ENCODE measurements at regions not wholly inside any gene's neighbourhood (a gene's known extent, or its start where the extent isn't known, plus 50 kb on each side); places are given as distances from the start of the nearest gene placed in this dataset.
"Not testable (repeated sequence)": the region's sequence is repeated elsewhere in the genome, so short reads cannot be mapped to it uniquely, and the experiment has no call there.

DNA sequence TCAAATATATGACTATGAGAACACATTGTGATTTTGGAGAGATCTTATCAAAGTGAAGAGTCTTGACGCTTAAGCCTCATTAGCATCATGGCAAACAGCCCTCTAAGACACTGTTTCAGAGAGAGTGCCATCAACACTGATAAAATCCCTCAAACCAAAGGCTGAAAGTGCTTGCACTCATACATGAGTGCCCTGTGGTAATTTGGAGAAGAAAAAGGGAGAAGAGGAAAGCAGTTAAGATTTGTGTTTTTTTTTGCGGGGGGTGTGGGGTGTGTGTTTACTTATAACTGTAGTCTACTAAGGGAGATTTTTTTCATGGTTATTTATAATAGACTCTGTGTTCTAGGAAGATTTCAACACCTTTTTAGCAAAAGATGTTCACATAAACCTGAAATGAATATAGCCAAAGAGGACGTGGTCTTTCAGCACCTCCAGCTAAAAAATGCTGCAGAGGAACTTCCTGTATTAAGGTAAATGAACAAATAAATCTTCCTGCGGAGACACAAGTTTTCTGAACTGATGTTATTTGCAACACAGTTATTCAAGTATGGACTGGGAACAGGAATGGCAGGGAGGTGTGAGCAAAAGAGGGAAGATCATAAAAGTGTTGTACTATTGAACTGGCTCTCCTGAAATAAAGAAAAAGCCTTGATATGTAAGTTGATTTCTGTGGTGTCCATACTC, 81.9 kb upstream of the TGFBR2 start:
- Histone ChIP-seq H3K27ac (ENCODE audit: low read depth, low read length) (no peak overlapping the region), H3K4me1 (ENCODE audit: control insufficient read depth, insufficient read depth, low read length) (no peaks in the 10 kb centered on the region), H3K4me3 (ENCODE audit: low read depth, low read length) (no peak overlapping the region), H3K9me3 (ENCODE audit: control insufficient read depth, insufficient read depth, low read length) (no peaks in the 10 kb centered on the region), H3K27me3 (ENCODE audit: control insufficient read depth, insufficient read depth, low read length) (no peaks in the 10 kb centered on the region), H3K36me3 (ENCODE audit: control insufficient read depth, insufficient read depth, low read length) (no peaks in the 10 kb centered on the region), H3K9ac (ENCODE audit: low read depth, low read length) (no peak overlapping the region)

DNA sequence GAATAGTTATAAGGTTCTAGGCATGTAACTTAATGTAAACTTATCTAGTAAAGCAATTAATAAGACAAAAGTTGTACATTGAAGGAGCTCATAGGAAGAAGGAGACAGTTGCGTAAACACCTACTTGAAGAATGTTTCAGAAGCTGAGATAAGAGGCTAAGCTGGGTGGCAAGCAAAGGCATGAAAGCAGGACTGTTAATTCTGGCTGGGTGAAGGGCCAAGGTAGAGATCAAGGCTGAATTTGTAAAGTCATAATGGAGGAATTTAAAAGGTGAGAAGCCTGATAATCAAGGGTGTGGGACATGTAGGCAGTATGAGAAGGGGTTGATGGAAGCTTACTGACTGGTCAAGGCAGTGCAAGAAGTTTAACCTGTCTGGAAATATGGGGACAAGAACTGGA, 80.4 kb upstream of the TGFBR2 start:
- no peaks in the 10 kb centered on the region for H3K36me3 ChIP-seq (ENCODE audit: control insufficient read depth, insufficient read depth, low read length)
- no peaks in the 10 kb centered on the region for H3K9me3 ChIP-seq (ENCODE audit: control insufficient read depth, insufficient read depth, low read length)
- H3K4me1 ChIP-seq (ENCODE audit: control insufficient read depth, insufficient read depth, low read length): no peaks in the 10 kb centered on the region
- H3K4me3 ChIP-seq (ENCODE audit: low read depth, low read length): no peak overlapping the region
- no peaks in the 10 kb centered on the region for H3K27me3 ChIP-seq (ENCODE audit: control insufficient read depth, insufficient read depth, low read length)
- no peak overlapping the region for H3K9ac ChIP-seq (ENCODE audit: low read depth, low read length)
- no peak overlapping the region for H3K27ac ChIP-seq (ENCODE audit: low read depth, low read length)

DNA sequence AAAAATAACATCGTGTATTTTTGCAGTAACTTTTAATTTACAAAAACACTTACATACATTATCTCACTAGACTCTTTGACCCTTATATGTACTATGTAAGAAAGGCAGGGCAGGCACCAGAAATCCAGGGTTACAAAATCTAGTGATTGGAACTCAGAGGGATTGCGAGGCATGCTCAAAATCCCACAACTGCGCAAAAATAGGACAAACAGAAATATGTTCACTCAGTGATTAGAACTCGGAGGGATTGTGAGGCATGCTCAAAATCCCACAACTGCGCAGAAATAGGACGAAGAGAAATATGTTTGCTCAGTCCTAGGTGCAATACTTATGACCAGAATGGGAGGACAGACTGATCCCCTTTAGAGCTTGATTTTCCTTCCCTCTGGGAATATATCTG, 79.2 kb upstream of the TGFBR2 start:
- Histone ChIP-seq H3K36me3 (ENCODE audit: control insufficient read depth, insufficient read depth, low read length) (no peaks in the 10 kb centered on the region), H3K4me1 (ENCODE audit: control insufficient read depth, insufficient read depth, low read length) (no peaks in the 10 kb centered on the region)

DNA sequence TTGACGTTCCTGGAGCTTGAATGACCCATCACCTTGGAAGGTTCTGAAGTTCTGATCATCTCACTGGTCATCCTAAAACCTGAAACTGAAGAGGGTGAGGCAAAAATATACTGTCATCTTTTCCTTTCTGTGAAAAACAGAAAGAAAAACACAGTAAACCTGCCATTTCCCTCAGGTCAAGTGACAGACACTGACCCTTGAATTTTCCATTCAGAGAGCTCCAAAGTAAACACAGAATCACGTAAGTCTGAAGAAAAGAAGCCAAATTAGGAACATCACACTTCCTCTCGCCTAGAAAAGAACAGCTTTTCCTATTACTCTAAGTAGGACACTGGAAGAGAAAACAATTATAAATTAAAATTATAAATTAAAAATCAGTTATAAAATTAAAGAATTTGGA, 78.7 kb upstream of the TGFBR2 start:
- Histone ChIP-seq H3K27me3 (ENCODE audit: control insufficient read depth, insufficient read depth, low read length) (no peaks in the 10 kb centered on the region), H3K27ac (ENCODE audit: low read depth, low read length) (no peak overlapping the region), H3K4me3 (ENCODE audit: low read depth, low read length) (no peak overlapping the region), H3K4me1 (ENCODE audit: control insufficient read depth, insufficient read depth, low read length) (no peaks in the 10 kb centered on the region), H3K9ac (ENCODE audit: low read depth, low read length) (no peak overlapping the region), H3K36me3 (ENCODE audit: control insufficient read depth, insufficient read depth, low read length) (no peaks in the 10 kb centered on the region), H3K9me3 (ENCODE audit: control insufficient read depth, insufficient read depth, low read length) (no peaks in the 10 kb centered on the region)

More for the DNA sequence above, 79.2 kb upstream of the TGFBR2 start:
- no peak overlapping the region for H3K27ac ChIP-seq (ENCODE audit: low read depth, low read length)
- H3K9me3 ChIP-seq (ENCODE audit: control insufficient read depth, insufficient read depth, low read length): no peaks in the 10 kb centered on the region
- H3K27me3 ChIP-seq (ENCODE audit: control insufficient read depth, insufficient read depth, low read length): no peaks in the 10 kb centered on the region
- H3K4me3 ChIP-seq (ENCODE audit: low read depth, low read length): no peak overlapping the region
- H3K9ac ChIP-seq (ENCODE audit: low read depth, low read length): no peak overlapping the region

DNA sequence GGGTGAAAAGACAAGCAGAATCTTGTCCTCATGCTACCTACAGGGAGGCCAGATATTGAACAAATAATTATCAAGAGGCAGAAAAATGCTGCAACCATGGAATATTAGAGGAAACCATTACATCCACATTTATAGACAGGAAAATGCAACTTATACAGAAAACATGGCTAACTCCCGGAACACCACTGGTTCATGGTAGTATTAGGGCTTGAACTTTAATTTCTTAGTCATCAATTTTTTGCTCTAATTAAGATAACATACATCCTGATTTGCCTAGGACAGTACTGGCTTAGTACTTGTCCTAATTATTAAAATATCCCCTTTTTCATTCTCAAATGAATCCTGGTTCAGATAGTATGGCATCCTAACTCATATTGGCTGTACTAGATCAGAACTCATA, 76.3 kb upstream of the TGFBR2 start:
- Histone ChIP-seq H3K4me3 (ENCODE audit: low read depth, low read length) (no peak overlapping the region), H3K27ac (ENCODE audit: low read depth, low read length) (no peak overlapping the region), H3K36me3 (ENCODE audit: control insufficient read depth, insufficient read depth, low read length) (no peaks in the 10 kb centered on the region), H3K27me3 (ENCODE audit: control insufficient read depth, insufficient read depth, low read length) (no peaks in the 10 kb centered on the region), H3K9ac (ENCODE audit: low read depth, low read length) (no peak overlapping the region), H3K9me3 (ENCODE audit: control insufficient read depth, insufficient read depth, low read length) (no peaks in the 10 kb centered on the region), H3K4me1 (ENCODE audit: control insufficient read depth, insufficient read depth, low read length) (no peaks in the 10 kb centered on the region)

DNA sequence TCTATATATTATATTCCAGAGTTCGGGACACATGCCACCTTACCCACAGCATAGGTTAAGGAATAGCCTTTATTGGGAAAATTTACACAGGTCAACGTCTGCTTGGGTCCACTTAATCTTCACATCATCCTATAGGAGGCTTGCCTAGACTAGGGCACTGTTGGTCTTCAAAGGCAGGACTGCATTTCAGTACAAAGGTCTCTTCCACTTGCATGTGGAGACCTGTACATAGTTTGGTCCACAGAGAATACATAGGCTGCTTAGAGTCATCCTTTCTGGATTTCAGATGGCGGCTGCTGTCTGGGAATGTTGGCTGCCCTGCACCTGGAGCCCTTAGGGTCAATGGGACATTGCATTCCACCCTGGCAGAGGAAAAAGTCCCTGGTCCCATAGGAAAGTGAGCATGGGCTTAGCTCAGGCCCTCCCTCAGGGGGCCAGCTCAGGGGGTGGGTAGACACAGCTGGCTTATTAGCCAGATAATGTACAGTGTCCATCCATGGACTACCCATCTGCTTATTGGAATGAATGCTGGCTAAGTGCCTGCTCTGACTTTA, 75.3 kb upstream of the TGFBR2 start:
- H3K9me3 ChIP-seq (ENCODE audit: control insufficient read depth, insufficient read depth, low read length): no peaks in the 10 kb centered on the region
- no peak overlapping the region for H3K27ac ChIP-seq (ENCODE audit: low read depth, low read length)
- no peaks in the 10 kb centered on the region for H3K27me3 ChIP-seq (ENCODE audit: control insufficient read depth, insufficient read depth, low read length)
- H3K4me1 ChIP-seq (ENCODE audit: control insufficient read depth, insufficient read depth, low read length): no peaks in the 10 kb centered on the region
- no peaks in the 10 kb centered on the region for H3K36me3 ChIP-seq (ENCODE audit: control insufficient read depth, insufficient read depth, low read length)
- H3K4me3 ChIP-seq (ENCODE audit: low read depth, low read length): no peak overlapping the region
- H3K9ac ChIP-seq (ENCODE audit: low read depth, low read length): no peak overlapping the region

DNA sequence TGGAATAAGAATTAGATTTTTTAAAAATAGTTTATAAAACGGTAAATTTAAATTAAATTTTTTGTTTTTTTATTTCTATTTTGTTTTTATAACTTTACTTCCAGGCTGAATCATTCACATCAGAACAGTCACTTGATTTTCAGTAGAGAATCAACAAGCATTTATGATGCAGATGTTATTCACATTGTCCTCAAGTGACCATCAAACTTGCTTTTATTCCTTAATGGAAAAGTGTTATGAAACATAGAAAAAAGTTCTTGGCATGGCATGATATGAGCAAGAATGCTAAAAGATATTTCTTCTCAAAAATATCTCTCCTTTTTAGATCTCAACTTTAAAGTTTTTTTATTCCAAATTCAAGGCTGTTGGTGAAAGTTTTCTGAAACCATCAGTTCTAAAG, 70.9 kb upstream of the TGFBR2 start:
- Histone ChIP-seq H3K36me3 (ENCODE audit: control insufficient read depth, insufficient read depth, low read length) (no peaks in the 10 kb centered on the region), H3K27me3 (ENCODE audit: control insufficient read depth, insufficient read depth, low read length) (no peaks in the 10 kb centered on the region), H3K9ac (ENCODE audit: low read depth, low read length) (no peak overlapping the region), H3K4me1 (ENCODE audit: control insufficient read depth, insufficient read depth, low read length) (no peaks in the 10 kb centered on the region; the same call in 1 of the 2 replicates), H3K27ac (ENCODE audit: low read depth, low read length) (no peak overlapping the region), H3K4me3 (ENCODE audit: low read depth, low read length) (no peak overlapping the region), H3K9me3 (ENCODE audit: control insufficient read depth, insufficient read depth, low read length) (no peaks in the 10 kb centered on the region)

DNA sequence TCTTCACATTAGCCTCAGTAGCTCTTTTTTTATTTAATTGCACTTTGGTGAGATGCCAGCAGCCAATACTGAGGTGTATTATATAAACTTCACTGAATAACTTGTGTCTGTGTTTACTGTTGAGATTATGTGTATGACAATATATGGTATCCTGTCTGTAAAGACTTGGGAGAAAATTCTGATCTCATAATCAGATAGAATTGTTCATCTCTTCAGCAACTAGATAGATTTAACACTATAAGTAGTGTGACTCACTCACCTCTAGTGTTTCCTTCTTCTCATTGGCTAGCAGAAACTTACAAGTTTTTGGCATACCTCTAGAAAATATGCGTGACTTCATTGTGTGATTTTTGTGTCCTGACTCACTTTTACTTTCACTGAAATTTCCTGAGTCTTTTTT, 67.6 kb upstream of the TGFBR2 start:
- H3K9me3 ChIP-seq (ENCODE audit: control insufficient read depth, insufficient read depth, low read length): no peaks in the 10 kb centered on the region
- no peak overlapping the region for H3K4me3 ChIP-seq (ENCODE audit: low read depth, low read length)
- no peaks in the 10 kb centered on the region for H3K27me3 ChIP-seq (ENCODE audit: control insufficient read depth, insufficient read depth, low read length)
- H3K4me1 ChIP-seq (ENCODE audit: control insufficient read depth, insufficient read depth, low read length): no peaks in the 10 kb centered on the region; the same call in 1 of the 2 replicates
- no peak overlapping the region for H3K27ac ChIP-seq (ENCODE audit: low read depth, low read length)
- H3K36me3 ChIP-seq (ENCODE audit: control insufficient read depth, insufficient read depth, low read length): no peaks in the 10 kb centered on the region
- H3K9ac ChIP-seq (ENCODE audit: low read depth, low read length): no peak overlapping the region

DNA sequence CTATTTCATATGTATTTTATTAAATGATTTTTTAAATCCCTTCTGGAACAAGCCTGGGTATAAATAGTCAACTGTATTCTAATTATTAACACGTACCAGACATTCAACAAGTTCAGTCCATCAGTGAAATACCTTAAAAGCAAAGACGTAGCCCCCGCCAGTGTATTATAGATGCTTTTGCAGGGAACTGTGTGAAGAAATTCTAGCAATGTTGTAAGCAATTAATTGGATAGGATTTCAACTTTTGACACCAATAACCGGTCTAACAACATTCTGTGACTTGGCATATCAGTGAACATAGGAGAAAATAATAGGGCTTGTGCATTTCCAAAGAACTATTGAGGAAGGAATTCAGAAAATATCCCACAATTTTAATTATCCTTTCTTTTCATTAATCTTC, 67.2 kb upstream of the TGFBR2 start:
- no peak overlapping the region for H3K4me3 ChIP-seq (ENCODE audit: low read depth, low read length)
- no peak overlapping the region for H3K27ac ChIP-seq (ENCODE audit: low read depth, low read length)
- no peaks in the 10 kb centered on the region for H3K36me3 ChIP-seq (ENCODE audit: control insufficient read depth, insufficient read depth, low read length)
- no peaks in the 10 kb centered on the region for H3K9me3 ChIP-seq (ENCODE audit: control insufficient read depth, insufficient read depth, low read length)
- no peaks in the 10 kb centered on the region; the same call in 1 of the 2 replicates for H3K4me1 ChIP-seq (ENCODE audit: control insufficient read depth, insufficient read depth, low read length)
- H3K27me3 ChIP-seq (ENCODE audit: control insufficient read depth, insufficient read depth, low read length): no peaks in the 10 kb centered on the region
- no peak overlapping the region for H3K9ac ChIP-seq (ENCODE audit: low read depth, low read length)

DNA sequence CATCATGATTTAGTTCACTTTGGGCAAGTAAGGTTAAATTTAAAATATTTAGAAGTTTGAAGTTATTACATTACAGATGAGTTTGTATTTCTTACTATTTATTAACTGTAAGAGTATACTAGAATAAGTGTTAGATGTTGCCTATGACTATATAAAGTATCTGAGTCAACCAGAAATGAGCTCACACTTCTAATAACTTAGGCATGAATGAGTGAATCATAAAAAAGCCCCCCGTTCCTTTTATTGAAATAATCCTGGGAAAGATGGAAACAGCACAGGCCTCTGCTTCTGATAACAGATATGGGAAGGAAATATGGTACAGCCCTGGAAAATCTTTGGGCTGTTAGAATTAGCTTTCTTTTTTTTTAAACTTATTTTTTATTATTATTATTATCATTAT, 66.6 kb upstream of the TGFBR2 start:
- H3K4me3 ChIP-seq (ENCODE audit: low read depth, low read length): no peak overlapping the region
- no peaks in the 10 kb centered on the region; the same call in 1 of the 2 replicates for H3K4me1 ChIP-seq (ENCODE audit: control insufficient read depth, insufficient read depth, low read length)
- no peaks in the 10 kb centered on the region for H3K36me3 ChIP-seq (ENCODE audit: control insufficient read depth, insufficient read depth, low read length)
- no peaks in the 10 kb centered on the region for H3K9me3 ChIP-seq (ENCODE audit: control insufficient read depth, insufficient read depth, low read length)
- H3K9ac ChIP-seq (ENCODE audit: low read depth, low read length): no peak overlapping the region
- no peaks in the 10 kb centered on the region for H3K27me3 ChIP-seq (ENCODE audit: control insufficient read depth, insufficient read depth, low read length)
- no peak overlapping the region for H3K27ac ChIP-seq (ENCODE audit: low read depth, low read length)

DNA sequence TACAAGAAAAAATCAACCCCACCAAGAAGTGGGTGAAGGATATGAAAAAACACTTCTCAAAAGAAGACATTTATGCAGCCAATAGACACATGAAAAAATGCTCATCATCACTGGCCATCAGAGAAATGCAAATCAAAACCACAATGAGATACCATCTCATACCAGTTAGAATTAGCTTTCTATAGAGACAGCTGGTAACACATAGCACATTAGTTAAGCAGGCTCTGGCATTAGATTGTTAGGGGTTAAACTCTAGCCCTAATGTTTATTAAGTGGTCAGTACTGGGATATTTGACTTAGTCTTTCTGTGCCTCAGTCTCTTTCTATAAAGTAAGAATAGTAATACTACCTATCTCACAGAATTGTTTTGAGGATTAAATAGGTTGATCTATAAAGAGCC, 65.2 kb upstream of the TGFBR2 start:
- H3K27ac ChIP-seq (ENCODE audit: low read depth, low read length); H3K9me3 ChIP-seq (ENCODE audit: control insufficient read depth, insufficient read depth, low read length); H3K4me3 ChIP-seq (ENCODE audit: low read depth, low read length); H3K9ac ChIP-seq (ENCODE audit: low read depth, low read length); H3K4me1 ChIP-seq (ENCODE audit: control insufficient read depth, insufficient read depth, low read length); H3K36me3 ChIP-seq (ENCODE audit: control insufficient read depth, insufficient read depth, low read length); H3K27me3 ChIP-seq (ENCODE audit: control insufficient read depth, insufficient read depth, low read length): not testable (repeated sequence)
